ENCODE measurements at regions not wholly inside any gene's neighbourhood (a gene's known extent, or its start where the extent isn't known, plus 50 kb on each side); places are given as distances from the start of the nearest gene placed in this dataset.

DNA sequence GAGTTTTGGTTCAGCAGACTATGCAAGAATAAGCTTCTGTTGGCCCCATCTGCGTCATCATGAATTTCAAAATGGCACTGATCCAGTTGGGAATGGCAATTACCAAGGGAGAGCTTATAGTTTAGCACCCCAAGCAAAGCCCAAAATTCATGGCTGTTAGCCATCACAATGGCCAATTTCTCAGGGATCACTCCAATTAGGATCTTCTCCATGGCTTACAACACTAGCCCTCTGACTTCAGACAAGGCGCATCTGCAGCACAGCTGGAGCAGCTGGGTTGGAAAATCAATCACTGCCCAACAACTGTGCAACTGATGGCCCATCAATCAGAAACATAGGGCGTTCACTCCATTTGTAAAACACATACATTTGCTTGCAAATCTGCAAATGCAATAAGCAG is 273.6 kb downstream of the SRBD1 start:
- DNase-seq (ENCODE audit: low read depth in 2 of 2), result no peak

DNA sequence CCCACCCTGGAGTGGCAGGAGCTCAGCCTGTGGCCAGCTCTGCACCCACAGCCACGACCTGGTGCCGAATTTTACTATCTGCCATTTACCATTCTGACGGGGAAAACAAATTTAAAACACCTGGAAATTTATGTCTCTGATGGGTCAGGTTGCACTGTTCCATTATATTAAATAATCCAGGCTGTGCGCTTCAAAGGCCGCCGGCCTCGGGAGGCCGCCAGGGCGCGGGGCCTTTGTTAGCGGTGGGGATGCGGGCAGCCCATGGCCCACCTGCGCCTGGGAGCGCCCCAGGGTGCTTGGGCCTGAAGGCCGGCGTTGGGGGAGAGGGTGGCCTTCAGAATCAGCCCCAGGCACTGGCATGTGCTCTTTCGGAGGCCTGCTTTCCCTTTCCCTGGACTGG is 276.9 kb downstream of the SRBD1 start:
- no peak for DNase-seq (ENCODE audit: low read depth in 2 of 2)

DNA sequence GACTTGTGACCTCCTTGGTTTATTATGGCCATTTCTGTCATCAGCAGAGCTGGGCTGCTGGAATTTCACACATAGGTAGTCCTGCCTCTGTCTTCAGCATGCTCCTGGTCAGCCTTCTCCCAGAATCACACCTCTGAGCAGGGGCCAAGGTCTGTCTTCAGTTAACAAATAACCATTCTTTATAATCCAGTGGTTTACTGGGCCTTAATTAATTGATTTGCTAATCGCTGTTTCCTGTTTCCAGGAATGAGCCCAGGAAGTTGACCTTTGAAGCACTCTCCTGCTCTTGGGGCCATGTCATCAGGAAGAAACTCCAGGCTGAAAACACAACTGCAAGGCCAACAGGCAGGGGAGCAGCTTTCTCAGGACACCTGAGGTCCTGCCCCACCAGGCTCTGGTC is 278.5 kb downstream of the SRBD1 start:
- DNase-seq (ENCODE audit: low read depth in 2 of 2), result no peak

DNA sequence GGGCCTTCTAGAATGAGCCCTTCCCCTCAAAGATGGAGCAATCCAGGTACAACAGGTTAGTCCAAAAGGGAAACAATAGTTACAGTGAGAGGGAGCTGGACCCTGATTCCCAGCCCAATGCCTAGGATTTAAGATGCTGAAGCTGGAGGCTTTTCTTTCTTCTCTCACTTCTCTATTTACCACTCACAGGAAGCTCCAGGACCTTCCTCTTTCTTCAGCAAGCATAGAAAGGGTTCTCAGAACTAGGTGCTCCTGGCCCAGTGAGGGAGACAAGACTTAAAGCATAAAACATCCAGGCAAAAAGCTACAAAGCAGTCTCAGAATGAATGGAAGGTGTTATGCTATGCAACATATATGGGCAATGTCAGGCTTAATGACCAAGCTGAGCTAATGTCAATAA is 279.0 kb downstream of the SRBD1 start:
- no peak for DNase-seq (ENCODE audit: low read depth in 2 of 2)

DNA sequence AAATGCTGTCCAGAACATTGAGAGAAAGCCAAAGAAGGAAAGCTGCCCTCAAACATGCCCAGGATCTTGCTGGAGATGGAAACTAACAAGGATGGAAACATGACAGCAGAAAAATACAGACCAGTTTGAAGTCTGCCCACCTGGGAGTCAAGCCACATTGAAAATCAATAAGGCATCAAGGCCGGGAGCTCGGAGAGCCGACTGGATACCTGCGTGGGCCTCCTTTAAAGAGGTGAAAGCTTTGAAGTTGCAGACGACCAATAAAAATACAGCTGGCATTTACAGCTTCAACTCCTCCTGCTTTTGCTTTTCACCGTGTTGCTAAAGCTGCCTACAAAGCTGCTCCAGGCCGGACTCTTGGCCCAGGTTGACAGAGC is 279.7 kb downstream of the SRBD1 start:
- DNase-seq (ENCODE audit: low read depth in 2 of 2), result no peak

DNA sequence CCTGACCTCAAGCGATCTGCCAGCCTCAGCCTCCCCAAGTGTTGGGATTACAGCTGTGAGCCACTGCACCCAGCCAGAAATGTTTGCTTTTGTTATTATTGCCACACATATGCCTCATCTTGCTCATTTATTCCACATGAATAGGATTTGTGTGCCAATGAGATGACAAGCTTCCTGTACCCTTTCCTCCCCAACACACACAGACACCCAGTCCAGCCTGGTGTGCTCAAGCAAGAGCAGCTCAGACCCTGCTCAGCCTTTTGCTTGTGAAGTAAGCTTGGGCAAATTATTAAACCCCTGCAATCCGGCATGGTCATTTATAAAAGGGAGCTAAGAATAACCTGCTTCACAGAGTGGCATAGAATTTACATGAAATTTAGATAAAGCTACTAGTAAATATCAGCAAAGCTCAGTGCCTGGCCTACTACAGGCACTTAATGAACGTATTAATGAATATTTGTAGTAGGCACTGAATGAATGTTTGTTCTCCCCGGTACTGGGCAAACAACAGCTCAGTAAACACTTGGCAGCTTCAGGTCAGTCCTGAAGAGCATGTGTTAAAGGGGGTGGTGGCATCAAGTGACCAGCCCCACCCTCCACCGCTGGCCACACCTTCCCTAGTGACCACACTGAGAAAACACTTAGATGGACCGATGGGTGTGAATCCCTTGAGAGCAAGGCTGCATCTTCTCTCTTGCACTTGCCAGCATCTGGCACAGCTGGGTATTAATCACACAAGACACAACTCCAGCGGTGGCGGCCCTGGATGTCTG is 280.2 kb downstream of the SRBD1 start:
- DNase-seq (ENCODE audit: low read depth in 2 of 2), result no peak

DNA sequence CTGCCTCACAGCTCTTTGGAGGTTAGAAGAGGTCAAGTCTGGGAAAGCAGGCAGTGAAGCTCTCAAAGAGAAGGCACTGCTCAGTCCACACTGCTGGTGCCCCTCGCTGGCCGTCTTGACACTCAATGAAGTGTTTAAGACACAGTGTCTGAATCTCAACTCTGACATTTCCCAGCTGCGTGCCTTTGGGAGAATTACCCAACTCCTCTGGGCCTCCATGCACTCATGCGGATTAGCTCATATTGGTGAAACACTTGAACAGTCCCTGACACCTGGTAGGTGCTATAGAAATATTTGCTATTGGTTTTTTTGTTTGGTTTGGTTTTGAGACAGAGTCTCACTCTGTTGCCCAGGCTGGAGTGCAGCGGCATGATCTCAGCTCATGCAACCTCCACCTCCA is 281.0 kb downstream of the SRBD1 start:
- DNase-seq (ENCODE audit: low read depth in 2 of 2), result no peak

DNA sequence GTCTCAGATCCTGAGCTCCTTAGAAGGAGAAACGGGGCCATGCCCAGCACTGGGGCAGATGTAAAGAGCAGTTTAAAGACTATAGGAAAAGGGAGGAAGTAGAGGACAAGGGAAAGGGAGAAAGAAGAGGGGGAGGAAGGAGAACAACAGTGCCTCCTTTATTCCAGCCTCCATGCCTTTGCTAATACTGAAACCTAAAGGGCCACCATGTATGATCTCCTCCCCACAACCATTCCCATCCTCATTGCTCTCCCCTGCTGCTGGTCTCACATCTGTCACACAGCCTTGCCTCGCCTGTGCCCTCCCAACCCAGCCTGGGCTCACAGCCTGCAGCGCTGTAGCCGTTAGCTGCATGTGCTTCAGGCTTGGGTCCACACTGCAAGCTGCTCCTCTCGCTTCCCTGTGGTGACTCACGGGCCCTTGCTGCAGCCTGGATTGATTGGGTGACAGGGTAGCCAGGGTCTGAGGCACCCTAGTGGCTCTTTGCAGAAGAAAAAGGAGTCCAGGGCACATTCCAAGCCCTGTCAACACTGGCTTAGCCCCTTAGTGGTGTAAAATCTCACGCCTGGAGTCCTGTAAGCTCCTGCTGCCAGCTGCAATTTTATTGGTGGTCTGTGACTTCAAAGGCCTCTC is 281.9 kb downstream of the SRBD1 start:
- DNase-seq (ENCODE audit: low read depth in 2 of 2), result no peak

DNA sequence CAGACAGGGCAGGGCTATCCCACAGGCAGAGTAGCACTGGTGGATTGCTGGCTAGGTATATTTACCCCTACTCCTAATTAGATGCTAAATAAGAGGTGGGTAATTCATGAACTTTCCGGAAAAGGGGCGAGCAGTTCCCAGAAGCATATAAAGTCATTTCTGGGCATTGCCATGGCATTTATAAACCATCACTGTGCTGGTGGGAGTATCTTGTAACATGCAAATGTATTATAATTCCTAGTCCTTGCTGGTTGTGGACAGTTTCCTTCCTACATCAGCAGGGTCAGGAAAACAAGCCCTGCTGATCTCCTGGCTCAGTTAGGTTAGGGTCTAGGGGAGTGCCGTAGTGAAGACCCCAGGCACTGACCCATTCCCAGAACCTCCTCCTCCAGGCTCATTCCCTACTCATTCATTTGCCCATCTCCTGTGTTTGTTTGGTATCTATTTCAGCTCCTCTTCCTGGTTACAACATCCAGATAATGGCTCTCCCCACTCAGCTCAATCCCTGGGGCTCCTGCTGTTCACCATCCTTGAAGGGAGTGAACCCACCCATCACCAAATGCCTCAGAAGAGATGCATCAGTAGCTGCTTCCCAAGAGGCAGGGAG is 282.7 kb downstream of the SRBD1 start:
- DNase-seq (ENCODE audit: low read depth in 2 of 2), result no peak

DNA sequence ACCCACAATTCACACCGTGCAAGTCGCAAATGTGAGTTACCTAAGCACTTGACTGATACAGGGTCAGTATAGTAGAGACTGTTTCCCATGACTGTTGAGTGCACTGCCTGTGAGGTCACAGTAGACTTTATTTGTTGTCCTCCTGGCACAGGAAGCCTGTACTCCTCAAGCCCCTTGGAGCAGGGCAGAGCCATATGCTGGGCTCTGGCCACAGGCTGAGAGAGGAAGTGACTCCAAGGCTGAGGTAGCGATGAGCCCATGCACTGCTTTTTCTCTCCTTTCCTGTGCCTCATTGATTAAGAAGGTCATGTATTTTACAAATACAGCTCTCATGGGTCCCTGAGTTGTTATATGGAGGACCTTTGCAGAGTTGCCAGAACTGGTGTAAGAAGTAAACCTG is 287.7 kb downstream of the SRBD1 start:
- no peak for DNase-seq (ENCODE audit: low read depth in 2 of 2)

DNA sequence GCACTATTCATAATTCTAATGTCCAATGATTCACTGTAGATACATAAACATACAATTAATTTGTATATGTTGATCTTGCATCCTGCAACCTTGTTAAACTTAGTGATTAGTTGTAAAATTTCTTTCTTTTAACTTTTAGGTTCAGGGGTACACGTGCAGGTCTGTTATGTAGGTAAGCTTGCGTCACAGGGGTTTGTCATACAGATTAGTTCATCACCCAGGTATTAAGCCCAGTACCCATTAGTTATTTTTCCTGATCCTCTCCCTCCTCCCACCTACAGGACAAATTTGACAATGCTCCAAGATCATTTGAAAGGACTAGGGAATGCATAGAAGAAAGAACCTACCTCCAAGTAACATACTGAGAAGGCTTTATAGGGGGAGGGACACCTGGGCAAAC is 290.1 kb downstream of the SRBD1 start:
- DNase-seq (ENCODE audit: low read depth in 2 of 2), result no peak

DNA sequence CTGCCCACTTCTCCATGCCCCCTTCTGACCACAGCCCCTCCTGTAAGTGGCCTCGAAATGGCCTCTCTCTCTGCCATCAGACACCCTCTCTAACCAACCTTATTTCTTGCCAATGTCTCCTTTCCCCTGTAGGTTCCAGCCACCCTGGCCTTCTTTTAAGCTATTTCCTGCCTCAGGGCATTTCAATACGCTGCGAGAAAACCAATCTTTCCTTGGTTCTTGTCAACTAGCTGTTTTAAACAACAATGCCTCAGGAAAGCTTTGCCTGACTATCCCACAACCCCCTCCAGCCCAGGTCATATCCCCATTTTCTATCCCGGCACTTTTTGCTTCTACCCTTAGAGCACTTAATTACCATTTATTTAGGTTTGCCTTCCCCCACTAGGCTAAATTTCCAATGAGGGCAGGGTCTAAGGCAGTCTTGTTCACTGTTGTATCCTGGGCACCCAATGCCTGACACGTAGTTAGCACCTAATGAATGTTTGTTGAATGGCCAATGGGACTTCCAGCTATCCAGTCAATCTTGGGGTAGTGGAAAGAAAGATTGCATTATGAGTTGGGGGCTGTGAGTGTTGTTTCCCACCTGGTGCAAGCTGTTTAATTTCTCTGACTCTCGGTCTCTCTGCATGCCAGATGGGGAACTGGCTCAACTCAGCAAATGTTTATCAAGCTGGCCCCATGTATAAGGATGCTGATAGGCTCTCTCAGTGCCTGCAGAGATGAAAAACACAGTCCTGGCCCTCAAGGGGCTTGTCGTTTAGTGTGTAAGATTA is 291.2 kb downstream of the SRBD1 start:
- no peak for DNase-seq (ENCODE audit: low read depth in 2 of 2)

DNA sequence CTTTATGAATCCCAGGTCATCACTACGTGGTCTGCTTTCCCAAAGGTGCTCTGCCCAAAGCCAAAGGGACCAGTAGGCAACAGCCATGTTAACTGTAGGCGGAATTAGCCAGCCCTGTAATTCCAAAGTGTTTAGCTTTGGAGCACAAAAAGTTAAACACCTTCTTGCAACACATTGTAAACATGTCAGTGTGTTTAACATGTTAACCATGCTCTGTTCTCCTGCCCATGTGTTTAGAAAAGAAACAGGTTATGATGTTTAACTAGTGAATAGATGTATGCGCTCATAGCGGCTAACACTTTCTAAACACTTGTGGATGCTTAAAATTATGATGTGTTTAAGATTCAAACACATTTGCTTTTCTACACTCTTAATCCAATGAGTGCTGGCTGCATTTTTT is 292.4 kb downstream of the SRBD1 start:
- no peak for DNase-seq (ENCODE audit: low read depth in 2 of 2)

DNA sequence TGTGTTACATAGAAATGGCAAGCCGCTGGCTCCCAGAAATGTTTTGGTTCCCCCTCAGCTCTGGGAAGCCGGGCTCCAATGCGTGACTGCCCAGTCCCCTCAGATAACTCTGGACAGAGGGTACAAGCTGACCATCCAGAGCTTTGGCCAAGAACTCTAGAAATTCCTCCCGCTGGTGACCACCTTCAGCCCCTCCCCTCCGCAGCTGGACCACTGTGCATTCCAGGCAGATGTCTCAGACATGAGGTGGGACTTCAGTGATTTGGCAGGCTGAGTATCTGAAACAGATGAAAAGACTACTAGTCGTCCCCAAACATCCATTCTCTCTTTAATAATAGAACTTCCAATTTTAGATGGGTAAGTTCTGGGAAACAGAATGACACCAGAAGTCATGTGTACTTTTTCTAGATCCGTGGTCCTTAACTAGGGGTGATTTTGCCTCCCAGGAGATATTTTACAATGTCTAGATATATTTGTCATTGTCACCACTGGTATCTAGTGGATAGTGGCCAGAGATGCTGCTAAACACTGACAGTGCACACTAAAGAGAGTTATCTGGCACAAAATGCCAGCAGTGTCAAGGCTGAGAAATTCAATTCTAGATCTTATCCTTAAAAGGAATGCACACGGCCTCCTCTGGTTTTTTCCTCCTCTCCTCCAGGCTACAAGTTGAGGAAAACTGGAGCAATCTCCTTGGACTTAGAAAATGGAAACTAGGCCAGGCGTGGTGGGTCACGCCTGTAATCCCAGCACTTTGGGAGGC is 294.3 kb downstream of the SRBD1 start:
- DNase-seq (ENCODE audit: low read depth in 2 of 2), result no peak

DNA sequence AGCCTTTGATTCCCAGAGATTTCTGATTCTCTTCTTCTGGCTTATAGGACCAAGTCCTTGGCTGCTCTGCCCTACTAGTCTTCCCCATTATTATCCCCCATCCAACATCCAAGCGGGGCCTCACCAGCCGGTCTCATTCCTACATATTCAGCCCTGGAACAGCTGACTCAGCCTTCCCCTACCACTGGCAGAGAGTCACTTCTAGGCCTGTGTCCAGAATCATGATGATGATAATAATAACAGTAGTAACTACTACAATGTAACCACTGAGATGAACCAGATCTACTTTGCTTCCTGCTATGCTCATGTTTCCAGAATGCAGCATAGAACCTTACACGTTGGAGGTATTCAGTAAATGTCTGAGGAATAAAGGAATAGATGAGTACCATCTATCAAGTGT is 295.2 kb downstream of the SRBD1 start:
- DNase-seq (ENCODE audit: low read depth in 2 of 2), result no peak

DNA sequence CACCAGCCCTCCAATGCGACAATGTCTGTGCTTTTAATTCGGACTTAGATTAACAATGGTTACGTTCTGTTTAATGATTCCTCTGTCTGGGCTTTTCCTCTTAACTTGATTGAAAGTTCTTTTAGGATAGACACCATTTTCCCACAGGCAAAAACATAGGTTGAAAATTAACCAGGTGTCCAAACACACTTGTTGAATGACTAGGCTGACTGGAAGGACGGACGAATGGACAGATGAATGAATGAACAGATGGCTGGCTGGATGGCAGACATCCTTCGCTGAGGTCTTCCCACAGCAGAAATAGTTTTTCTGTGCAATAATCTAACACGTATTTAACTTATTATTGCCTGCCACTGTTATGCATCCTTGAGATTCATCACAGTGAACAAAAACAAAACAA is 298.8 kb downstream of the SRBD1 start:
- DNase-seq (ENCODE audit: low read depth in 2 of 2), result no peak

DNA sequence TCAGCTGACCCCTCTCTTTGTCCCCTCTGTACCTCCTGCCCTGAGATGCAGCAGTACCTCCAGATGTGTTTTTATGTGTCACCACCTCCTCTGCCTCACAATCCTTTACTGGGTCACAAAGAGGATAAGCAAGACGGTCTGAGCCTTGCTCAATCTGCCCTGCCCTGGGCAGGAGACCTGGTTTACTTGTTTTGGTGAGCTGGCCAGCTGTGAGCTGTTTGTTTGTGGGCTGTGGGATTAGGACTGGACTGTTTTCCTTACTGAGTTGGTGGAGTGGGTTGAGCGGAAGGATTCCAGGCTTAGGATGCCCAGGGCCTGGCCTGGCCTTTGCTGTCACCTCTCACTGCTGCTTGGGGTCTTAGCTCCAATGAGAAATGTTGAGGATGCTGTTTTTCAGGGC is 299.5 kb downstream of the SRBD1 start:
- DNase-seq (ENCODE audit: low read depth in 2 of 2), result no peak

DNA sequence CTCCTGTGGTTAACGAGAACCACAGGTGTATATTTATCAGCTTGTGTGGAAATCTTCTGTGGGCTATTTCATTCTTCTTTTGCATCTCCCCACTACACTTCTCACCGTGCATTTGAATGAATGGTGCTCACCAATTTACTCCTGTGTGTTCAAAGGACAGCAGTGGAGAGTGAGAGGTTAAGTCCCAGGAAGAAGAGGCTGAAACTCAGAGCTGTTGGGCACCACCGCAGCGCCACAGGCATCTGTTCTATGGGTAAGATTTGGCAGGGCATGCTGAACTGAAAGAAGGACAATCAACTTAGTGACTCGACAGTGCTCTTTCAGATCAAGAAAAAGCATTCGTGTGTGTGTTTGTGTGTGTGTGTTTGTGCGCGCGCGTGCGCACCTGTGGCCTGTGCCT is 297.9 kb upstream of the SIX2 start:
- no peak for DNase-seq (ENCODE audit: low read depth in 2 of 2)

DNA sequence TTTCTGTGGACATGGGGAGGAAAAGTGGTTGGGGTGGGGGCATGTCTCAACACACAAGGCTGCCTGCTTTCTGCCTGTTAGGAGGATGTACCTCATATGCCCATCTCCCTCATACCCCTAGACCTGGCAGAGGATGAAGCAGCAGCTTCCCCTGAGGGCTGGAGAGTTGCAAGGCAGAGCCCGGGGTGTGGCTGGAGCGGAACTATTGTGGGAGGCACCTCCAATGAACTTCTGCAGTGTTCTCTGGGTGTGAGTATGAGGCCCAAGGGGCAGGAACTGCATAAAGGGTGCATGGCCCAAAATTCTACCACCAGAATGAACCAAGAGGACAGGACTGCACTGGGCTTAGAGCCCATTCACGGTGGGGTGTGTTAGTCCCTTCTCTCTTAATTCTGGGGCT is 296.3 kb upstream of the SIX2 start:
- DNase-seq (ENCODE audit: low read depth in 2 of 2), result no peak

DNA sequence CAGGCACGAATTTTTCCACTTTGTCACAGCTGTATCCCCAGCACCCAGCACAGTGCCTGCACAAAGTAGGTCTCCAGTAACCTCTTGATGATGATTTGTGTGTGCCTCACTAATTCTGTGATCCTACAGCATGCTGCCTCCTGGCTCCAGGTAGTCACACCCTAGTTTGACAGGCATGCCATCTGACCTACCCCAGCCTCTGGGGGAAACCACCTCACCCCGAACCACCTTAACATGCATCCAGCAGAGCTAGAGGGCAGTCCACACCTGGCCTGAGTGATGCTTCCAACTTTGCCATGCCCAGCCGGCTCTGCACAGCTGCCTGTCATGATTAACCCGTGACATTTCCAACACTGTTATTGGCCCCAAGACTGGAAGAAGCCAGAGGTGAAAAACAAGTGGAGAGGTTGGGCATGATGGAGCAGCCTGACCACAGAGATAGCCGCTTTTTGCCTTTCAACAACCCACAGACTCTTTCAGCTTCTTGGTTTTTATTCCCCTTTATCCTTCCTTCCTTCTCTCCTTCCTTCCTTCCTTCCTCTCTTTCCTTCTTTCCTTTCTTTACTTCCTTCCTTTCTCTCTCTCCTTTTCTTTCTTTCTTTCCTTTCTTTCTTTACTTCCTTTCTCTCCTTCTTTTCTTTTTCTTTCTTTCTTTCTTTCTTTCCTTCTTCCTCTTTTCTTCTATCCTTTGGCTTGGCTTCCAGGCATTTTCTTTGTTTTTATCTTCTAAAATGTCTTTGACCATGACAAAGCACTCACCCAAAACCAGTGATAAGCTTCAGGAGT is 294.4 kb upstream of the SIX2 start:
- no peak for DNase-seq (ENCODE audit: low read depth in 2 of 2)
